Lower leg skin (tissue), 4 donors: ENCODE measurements at regions not wholly inside any gene's neighbourhood (a gene's known extent, or its start where the extent isn't known, plus 50 kb on each side); places are given as distances from the start of the nearest gene placed in this dataset.

Source experiments
- DNase-seq, 2 donors: peaks; one replicate each; pipeline ENCODE4 v3.0.0-alpha.2; 2019; ENCODE audit warnings: low spot score in 2 of 2
- H3K4me3 ChIP-seq: fragments of 200-600 bp; sonication (generic); 2 replicates; pipeline ENCODE4 v1.5.1; 2017; ENCODE audit warnings: mild to moderate bottlenecking, low read depth; ENCODE audit not compliant: poor library complexity, severe bottlenecking
- CTCF ChIP-seq, 3 donors: fragments of 450-650 bp; IDR thresholded peaks; one replicate each; pipeline ENCODE4 v1.5.1; 2016; ENCODE audit warnings: antibody characterized with exemption in 3 of 3, mild to moderate bottlenecking in 3 of 3, moderate library complexity in 2 of 3
- POLR2A ChIP-seq, 2 donors: fragments of 450-650 bp; IDR thresholded peaks; one replicate each; pipeline ENCODE4 v1.6.1; 2016 to 2017; ENCODE audit warnings: antibody characterized with exemption in 2 of 2, mild to moderate bottlenecking in 1 of 2, moderate library complexity in 1 of 2
- WGBS, 2 donors: methylation state at CpG; one replicate each; pipeline ENCODE4 v1.1.5; 2018; 5-methylcytosine and 5-hydroxymethylcytosine counted together
- intact Hi-C: fragments of 100-400 bp; cut with DNase I; formaldehyde crosslinking; loops from one replicate; pipeline ENCODE4 v1.15.0; 2023; ENCODE audit warnings: low total_unique reads

- 56 to 60% methylated on average over 3 of the region's 3 CpGs for WGBS, 2 donors
- H3K4me3 ChIP-seq: no peak overlapping the region
- no peak for TF ChIP-seq CTCF (IDR thresholded peaks at IDR 0.05)
- TF ChIP-seq POLR2A (IDR thresholded peaks at IDR 0.05): no peak
- DNase-seq: no peak
- intact Hi-C loops: no loop called here
Measured at GRCh38 chr6:8944548-8944947, 509.2 kb upstream of the SLC35B3 start.

GRCh38 chr6:8943073-8943472 is 507.7 kb upstream of the SLC35B3 start:
- intact Hi-C loops: no loop called here
- DNase-seq: no peak
- WGBS, 2 donors: 69 to 90% methylated on average over 3 of the region's 3 CpGs
- H3K4me3 ChIP-seq: no peak overlapping the region
- TF ChIP-seq POLR2A (IDR thresholded peaks at IDR 0.05) (no peak), CTCF (IDR thresholded peaks at IDR 0.05) (no peak)

GRCh38 chr6:8941577-8941976 is 506.2 kb upstream of the SLC35B3 start:
- intact Hi-C loops: no loop called here
- H3K4me3 ChIP-seq: no peak overlapping the region
- no peak for DNase-seq
- 42 to 43% methylated on average over 2 of the region's 2 CpGs for WGBS, 2 donors
- TF ChIP-seq CTCF (IDR thresholded peaks at IDR 0.05) (no peak), POLR2A (IDR thresholded peaks at IDR 0.05) (no peak)

- no peak for DNase-seq
- H3K4me3 ChIP-seq: no peak overlapping the region
- no peak for TF ChIP-seq POLR2A (IDR thresholded peaks at IDR 0.05)
- TF ChIP-seq CTCF (IDR thresholded peaks at IDR 0.05): no peak
- 82 to 85% methylated on average over 6 of the region's 6 CpGs for WGBS, 2 donors
- intact Hi-C loops: no loop called here
Measured at GRCh38 chr6:8940356-8940755, 505.0 kb upstream of the SLC35B3 start.

- intact Hi-C loops: no loop called here
- no peak overlapping the region for H3K4me3 ChIP-seq
- WGBS, 2 donors: 60 to 76% methylated on average over 4 of the region's 4 CpGs
- TF ChIP-seq CTCF (IDR thresholded peaks at IDR 0.05): no peak
- TF ChIP-seq POLR2A (IDR thresholded peaks at IDR 0.05): no peak
- DNase-seq: no peak
Measured at GRCh38 chr6:8939615-8940014, 504.3 kb upstream of the SLC35B3 start.

- TF ChIP-seq CTCF (IDR thresholded peaks at IDR 0.05): no peak
- no peak for TF ChIP-seq POLR2A (IDR thresholded peaks at IDR 0.05)
- intact Hi-C loops: no loop called here
- no peak overlapping the region for H3K4me3 ChIP-seq
- no peak for DNase-seq
- 42 to 46% methylated on average over 4 of the region's 4 CpGs for WGBS, 2 donors
Measured at GRCh38 chr6:8934318-8934717, 499.0 kb upstream of the SLC35B3 start.
